IMR-90 (cell line): ENCODE measurements at regions not wholly inside any gene's neighbourhood (a gene's known extent, or its start where the extent isn't known, plus 50 kb on each side); places are given as distances from the start of the nearest gene placed in this dataset.
"Not testable (repeated sequence)": the region's sequence is repeated elsewhere in the genome, so short reads cannot be mapped to it uniquely, and the experiment has no call there.

Source experiments
- ATAC-seq: fragments of 200-7000 bp; cut with Tn5 transposase; 2 replicates; pipeline ENCODE4 v1.9.1; 2020; ENCODE audit warnings: low read depth, mild to moderate bottlenecking, moderate library complexity
- BruUV-seq: library from RNA; stranded (reverse); fragments of 400-500 nt; replicated peaks from 2 replicates; lab custom pipeline; 2021; lab: Mats Ljungman, UMichigan
- CTCF ChIA-PET: fragments of 300-600 bp; formaldehyde crosslinking; extraction: SDS; loops from one replicate; lab custom pipeline; 2021; ENCODE audit warnings: antibody characterized with exemption; lab: Yijun Ruan, JAX
- POLR2A ChIA-PET: fragments of 300-600 bp; sonication (Branson Sonifier 250); formaldehyde crosslinking; loops from one replicate; lab custom pipeline; 2022; ENCODE audit warnings: antibody characterized with exemption; ENCODE audit not compliant: unreplicated experiment; lab: Charles Lee
- DNase-seq: peaks from one replicate; pipeline ENCODE4 v3.0.0; 2013
- H2AFZ ChIP-seq: replicated peaks from 2 replicates; pipeline ENCODE3; 2013; ENCODE audit warnings: low read length, mild to moderate bottlenecking; ENCODE audit not compliant: poor library complexity
- H2AK5ac ChIP-seq: 2 replicates; pipeline ENCODE4 v1.6.1; 2013; ENCODE audit warnings: low read depth, low read length, inconsistent platforms
- H2AK9ac ChIP-seq: replicated peaks from 2 replicates; pipeline ENCODE3; 2013; ENCODE audit warnings: mild to moderate bottlenecking, low read depth, low read length, moderate library complexity; ENCODE audit not compliant: poor library complexity
- H2BK120ac ChIP-seq: 2 replicates; pipeline ENCODE4 v1.6.1; 2013; ENCODE audit warnings: low read depth, low read length, inconsistent platforms
- H2BK15ac ChIP-seq: 3 replicates; pipeline ENCODE4 v1.6.1; 2013; ENCODE audit warnings: low read depth, low read length, inconsistent platforms
- H2BK20ac ChIP-seq: 2 replicates; pipeline ENCODE4 v1.6.1; 2013; ENCODE audit warnings: low read depth, mild to moderate bottlenecking, inconsistent platforms, low read length, moderate library complexity
- H2BK5ac ChIP-seq: 2 replicates; pipeline ENCODE4 v1.6.1; 2013; ENCODE audit warnings: mild to moderate bottlenecking, low read depth, low read length, inconsistent platforms; ENCODE audit not compliant: poor library complexity, severe bottlenecking
- H3K14ac ChIP-seq: replicated peaks from 2 replicates; pipeline ENCODE4 v1.6.1; 2013; ENCODE audit warnings: low read depth, low read length, inconsistent platforms
- H3K18ac ChIP-seq: 2 replicates; pipeline ENCODE4 v1.6.1; 2013; ENCODE audit warnings: low read depth, low read length, control low read depth
- H3K23ac ChIP-seq: 2 replicates; pipeline ENCODE4 v1.6.1; 2013; ENCODE audit warnings: low read depth, low read length, inconsistent platforms
- H3K27ac ChIP-seq: 2 replicates; pipeline ENCODE4 v1.5.1; 2013; ENCODE audit warnings: mild to moderate bottlenecking, control low read depth, low read length; ENCODE audit not compliant: insufficient read depth
- H3K27me3 ChIP-seq: 2 replicates; pipeline ENCODE4 v1.6.1; 2013; ENCODE audit warnings: low read length; ENCODE audit not compliant: control insufficient read depth, insufficient read depth
- H3K36me3 ChIP-seq: 2 replicates; pipeline ENCODE4 v1.6.1; 2013; ENCODE audit warnings: low read length, mixed read lengths; ENCODE audit not compliant: control insufficient read depth, insufficient read depth
- H3K4ac ChIP-seq: 2 replicates; pipeline ENCODE4 v1.6.1; 2013; ENCODE audit warnings: low read depth, low read length, inconsistent platforms
- H3K4me1 ChIP-seq: 2 replicates; pipeline ENCODE4 v1.6.1; 2013; ENCODE audit warnings: low read length, mixed read lengths; ENCODE audit not compliant: control insufficient read depth, insufficient read depth
- H3K4me2 ChIP-seq: 2 replicates; pipeline ENCODE4 v1.6.1; 2013; ENCODE audit warnings: low read depth, mild to moderate bottlenecking, control low read depth, low read length, moderate library complexity
- H3K4me3 ChIP-seq: 2 replicates; pipeline ENCODE4 v1.5.1; 2013; ENCODE audit warnings: low read depth, mild to moderate bottlenecking, control low read depth, low read length, moderate library complexity; ENCODE audit not compliant: insufficient read depth
- H3K56ac ChIP-seq: 2 replicates; pipeline ENCODE4 v1.6.1; 2013; ENCODE audit warnings: low read length, inconsistent platforms; ENCODE audit not compliant: insufficient read depth; ENCODE audit errors: extremely low read depth
- H3K79me1 ChIP-seq, 2 experiments: 2 replicates each; pipeline ENCODE4 v1.6.1; 2013; ENCODE audit warnings: low read length in 2 of 2, inconsistent platforms in 1 of 2, low read depth in 1 of 2
- H3K9ac ChIP-seq: 2 replicates; pipeline ENCODE4 v1.6.1; 2013; ENCODE audit warnings: low read depth, low read length, control low read depth
- H3K9me1 ChIP-seq: 2 replicates; pipeline ENCODE4 v1.6.1; 2013; ENCODE audit warnings: low read length, inconsistent platforms; ENCODE audit not compliant: insufficient read depth
- H3K9me3 ChIP-seq: 2 replicates; pipeline ENCODE4 v1.6.1; 2013; ENCODE audit warnings: low read length; ENCODE audit not compliant: control insufficient read depth, insufficient read depth
- H4K20me1 ChIP-seq: 2 replicates; pipeline ENCODE4 v1.6.1; 2013; ENCODE audit warnings: low read length, inconsistent platforms; ENCODE audit not compliant: insufficient read depth
- H4K5ac ChIP-seq: 2 replicates; pipeline ENCODE4 v1.6.1; 2013; ENCODE audit warnings: mild to moderate bottlenecking, low read depth, low read length, control low read depth
- H4K8ac ChIP-seq, 2 experiments: 2 replicates each; pipeline ENCODE4 v1.6.1; 2013; ENCODE audit warnings: low read depth in 2 of 2, low read length in 2 of 2, control low read depth in 1 of 2, inconsistent platforms in 1 of 2
- H4K91ac ChIP-seq: 2 replicates; pipeline ENCODE4 v1.6.1; 2013; ENCODE audit warnings: low read depth, low read length, inconsistent platforms; ENCODE audit not compliant: insufficient read depth
- WGBS, 2 experiments: methylation state at CpG; one replicate each; pipeline versions ENCODE4 v1.1.5 to v1.1.7; 2013; ENCODE audit warnings: missing lambda C conversion rate in 2 of 2; ENCODE audit not compliant: insufficient read length in 1 of 2; ENCODE audit errors: extremely low coverage in 2 of 2; 5-methylcytosine and 5-hydroxymethylcytosine counted together
- dilution Hi-C: fragments of 300-500 bp; cut with HindIII; formaldehyde crosslinking; loops from one replicate; pipeline ENCODE4 v1.14.3; 2018; ENCODE audit warnings: low sequenced_read_pairs; ENCODE audit not compliant: unreplicated experiment
- in situ Hi-C: fragments of 300-500 bp; cut with MboI; formaldehyde crosslinking; loops from 3 replicates; pipeline ENCODE4 v1.14.3; 2019; ENCODE audit warnings: low sequenced_read_pairs, inconsistent platforms, mixed read lengths
- intact Hi-C: fragments of 100-400 bp; cut with micrococcal nuclease; formaldehyde crosslinking; loops from 2 replicates; pipeline ENCODE4 v1.10.0; 2022

GRCh38 chr16:86267657-86268056, 242.7 kb upstream of the FOXF1 start:
- H2BK5ac ChIP-seq, ATAC-seq, CTCF ChIA-PET, BruUV-seq, intact Hi-C loops, H3K4me2 ChIP-seq, H3K27me3 ChIP-seq, H2AK5ac ChIP-seq, H3K27ac ChIP-seq, H3K79me1 ChIP-seq, H3K36me3 ChIP-seq, H3K4ac ChIP-seq, H3K9ac ChIP-seq, H2AFZ ChIP-seq, H2BK20ac ChIP-seq, H4K8ac ChIP-seq, H3K18ac ChIP-seq, H4K91ac ChIP-seq, H2BK120ac ChIP-seq, H3K14ac ChIP-seq, H3K9me3 ChIP-seq, POLR2A ChIA-PET, H3K9me1 ChIP-seq, H2BK15ac ChIP-seq, H2AK9ac ChIP-seq, H3K4me1 ChIP-seq, H3K4me3 ChIP-seq, H4K5ac ChIP-seq, H4K20me1 ChIP-seq, dilution Hi-C loops, H3K56ac ChIP-seq, in situ Hi-C loops, H3K23ac ChIP-seq, DNase-seq: not testable (repeated sequence)
- no CpG with 5 or more reads among the region's 3 CpGs for WGBS, 2 experiments
